IMR-90 (cell line): ENCODE measurements at regions not wholly inside any gene's neighbourhood (a gene's known extent, or its start where the extent isn't known, plus 50 kb on each side); places are given as distances from the start of the nearest gene placed in this dataset.

Source experiments
- BHLHE40 ChIP-seq: fragments of 150-350 bp; IDR thresholded peaks from 2 replicates; pipeline ENCODE4 v1.6.1; 2016; ENCODE audit warnings: mild to moderate bottlenecking, low read depth, low read length
- MAFK ChIP-seq: IDR thresholded peaks from 2 replicates; pipeline ENCODE4 v1.6.1; 2012; ENCODE audit warnings: low read depth, low read length, improper control_type of control experiment
- MXI1 ChIP-seq: IDR thresholded peaks from 2 replicates; pipeline ENCODE4 v1.6.1; 2012; ENCODE audit warnings: low read depth, mild to moderate bottlenecking, low read length, moderate library complexity, borderline replicate concordance
- NFE2L2 ChIP-seq: fragments of 150-350 bp; IDR thresholded peaks from 2 replicates; pipeline ENCODE4 v1.6.1; 2016; ENCODE audit warnings: low read depth, mild to moderate bottlenecking, low read length
- POLR2A ChIP-seq: IDR thresholded peaks from 2 replicates; pipeline ENCODE4 v1.6.1; 2012; ENCODE audit warnings: mild to moderate bottlenecking, low read depth, low read length
- RAD21 ChIP-seq: IDR thresholded peaks from 2 replicates; pipeline ENCODE4 v1.6.1; 2012; ENCODE audit warnings: low read length, improper control_type of control experiment
- RFX5 ChIP-seq: IDR thresholded peaks from 2 replicates; pipeline ENCODE4 v1.8.0; 2012; ENCODE audit warnings: low read depth, mild to moderate bottlenecking, low read length, moderate library complexity
- SMC3 ChIP-seq: fragments of 150-350 bp; IDR thresholded peaks from 2 replicates; pipeline ENCODE4 v1.6.1; 2016; ENCODE audit warnings: low read depth, mild to moderate bottlenecking, antibody characterized with exemption, low read length, moderate library complexity
- TF ChIP-seq, protein P1 (sequence below): conservative IDR thresholded peaks from 2 replicates; pipeline ENCODE4 v1.5.1; 2012; ENCODE audit warnings: mild to moderate bottlenecking, low read depth, low read length, improper control_type of control experiment
- TF ChIP-seq, protein P2 (sequence below): fragments of 150-350 bp; IDR thresholded peaks from 2 replicates; pipeline ENCODE4 v1.6.1; 2017; ENCODE audit warnings: mild to moderate bottlenecking, antibody characterized with exemption, low read length, low read depth

DNA sequence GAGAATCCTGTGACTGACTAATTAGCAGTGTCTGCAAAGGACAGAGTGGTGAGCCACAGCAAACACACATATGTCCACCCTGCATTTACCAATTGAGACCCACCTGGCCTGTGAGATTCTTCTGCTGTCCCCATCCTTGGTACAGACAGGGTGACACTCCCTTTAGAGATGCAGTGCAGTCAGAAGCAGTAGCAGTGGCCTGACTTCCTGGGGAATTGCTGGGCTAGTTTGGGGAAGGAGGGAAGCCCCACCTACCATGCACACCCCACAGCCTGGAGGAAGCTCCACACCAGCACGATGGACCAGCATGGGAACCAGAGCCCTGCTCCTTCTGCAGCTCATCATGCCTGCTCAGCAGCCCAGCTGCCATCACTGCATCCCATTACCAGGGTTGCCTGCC is 924.9 kb upstream of the ZNF722 start:
- TF ChIP-seq, protein P1, sequence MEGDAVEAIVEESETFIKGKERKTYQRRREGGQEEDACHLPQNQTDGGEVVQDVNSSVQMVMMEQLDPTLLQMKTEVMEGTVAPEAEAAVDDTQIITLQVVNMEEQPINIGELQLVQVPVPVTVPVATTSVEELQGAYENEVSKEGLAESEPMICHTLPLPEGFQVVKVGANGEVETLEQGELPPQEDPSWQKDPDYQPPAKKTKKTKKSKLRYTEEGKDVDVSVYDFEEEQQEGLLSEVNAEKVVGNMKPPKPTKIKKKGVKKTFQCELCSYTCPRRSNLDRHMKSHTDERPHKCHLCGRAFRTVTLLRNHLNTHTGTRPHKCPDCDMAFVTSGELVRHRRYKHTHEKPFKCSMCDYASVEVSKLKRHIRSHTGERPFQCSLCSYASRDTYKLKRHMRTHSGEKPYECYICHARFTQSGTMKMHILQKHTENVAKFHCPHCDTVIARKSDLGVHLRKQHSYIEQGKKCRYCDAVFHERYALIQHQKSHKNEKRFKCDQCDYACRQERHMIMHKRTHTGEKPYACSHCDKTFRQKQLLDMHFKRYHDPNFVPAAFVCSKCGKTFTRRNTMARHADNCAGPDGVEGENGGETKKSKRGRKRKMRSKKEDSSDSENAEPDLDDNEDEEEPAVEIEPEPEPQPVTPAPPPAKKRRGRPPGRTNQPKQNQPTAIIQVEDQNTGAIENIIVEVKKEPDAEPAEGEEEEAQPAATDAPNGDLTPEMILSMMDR = no peak
- TF ChIP-seq MXI1 = no peak
- TF ChIP-seq MAFK = no peak
- TF ChIP-seq POLR2A = no peak
- no peak for TF ChIP-seq RAD21
- TF ChIP-seq, protein P2, sequence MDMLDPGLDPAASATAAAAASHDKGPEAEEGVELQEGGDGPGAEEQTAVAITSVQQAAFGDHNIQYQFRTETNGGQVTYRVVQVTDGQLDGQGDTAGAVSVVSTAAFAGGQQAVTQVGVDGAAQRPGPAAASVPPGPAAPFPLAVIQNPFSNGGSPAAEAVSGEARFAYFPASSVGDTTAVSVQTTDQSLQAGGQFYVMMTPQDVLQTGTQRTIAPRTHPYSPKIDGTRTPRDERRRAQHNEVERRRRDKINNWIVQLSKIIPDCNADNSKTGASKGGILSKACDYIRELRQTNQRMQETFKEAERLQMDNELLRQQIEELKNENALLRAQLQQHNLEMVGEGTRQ = no peak
- no peak for TF ChIP-seq BHLHE40
- TF ChIP-seq NFE2L2 = no peak
- TF ChIP-seq RFX5 = no peak
- no peak for TF ChIP-seq SMC3
